Coronary artery (tissue), 2 donors: ENCODE measurements at regions not wholly inside any gene's neighbourhood (a gene's known extent, or its start where the extent isn't known, plus 50 kb on each side); places are given as distances from the start of the nearest gene placed in this dataset.
"Not testable (repeated sequence)": the region's sequence is repeated elsewhere in the genome, so short reads cannot be mapped to it uniquely, and the experiment has no call there.

ENCODE experiments used
- DNase-seq: peaks from one replicate; pipeline ENCODE4 v3.0.0-alpha.2; 2017; ENCODE audit warnings: low spot score
- H3K27ac ChIP-seq, 2 donors: fragments of 200-600 bp; sonication (generic); one replicate each; pipeline ENCODE4 v1.5.1; 2016 to 2019
- H3K4me3 ChIP-seq: fragments of 200-600 bp; sonication (generic); 2 replicates; pipeline ENCODE4 v1.5.1; 2016; ENCODE audit warnings: mild to moderate bottlenecking, moderate library complexity
- CTCF ChIP-seq: fragments of 200-600 bp; sonication (generic); IDR thresholded peaks from one replicate; pipeline ENCODE4 v1.5.1; 2019; ENCODE audit warnings: antibody characterized with exemption

- no peak overlapping the region for H3K27ac ChIP-seq
- no peak for TF ChIP-seq CTCF
- no peak overlapping the region for H3K4me3 ChIP-seq
- DNase-seq: no peak
These were observed 52.5 kb upstream of the RESF1 start for GRCh38 chr12:31906557-31907301.

GRCh38 chr12:31903025-31903424 is 56.2 kb upstream of the RESF1 start:
- no peak for DNase-seq
- Histone ChIP-seq H3K4me3 (no peak overlapping the region), H3K27ac (no peak overlapping the region)
- TF ChIP-seq CTCF: no peak

GRCh38 chr12:31900271-31900670 is 58.9 kb upstream of the RESF1 start:
- no peak for TF ChIP-seq CTCF
- H3K27ac ChIP-seq: no peak overlapping the region
- no peak for DNase-seq
- H3K4me3 ChIP-seq: no peak overlapping the region

- no peak overlapping the region for H3K4me3 ChIP-seq
- H3K27ac ChIP-seq: no peak overlapping the region
- TF ChIP-seq CTCF: no peak
- DNase-seq: no peak
These were observed 60.1 kb upstream of the RESF1 start for GRCh38 chr12:31899109-31899508.

GRCh38 chr12:31897781-31898503 is 61.3 kb upstream of the RESF1 start:
- no peak for DNase-seq
- Histone ChIP-seq H3K27ac (peak overlapping the region in 1 of 2 donors; percentile 42), H3K4me3 (no peak overlapping the region)
- TF ChIP-seq CTCF: no peak

GRCh38 chr12:31897092-31897491 is 62.1 kb upstream of the RESF1 start:
- peak overlapping the region in 1 of 2 donors; percentile 49 for H3K27ac ChIP-seq
- H3K4me3 ChIP-seq, DNase-seq: not testable (repeated sequence)

- H3K27ac ChIP-seq: peak overlapping the region in 1 of 2 donors; percentile 26
- TF ChIP-seq CTCF: no peak
- no peak overlapping the region for H3K4me3 ChIP-seq
- DNase-seq: no peak
These were observed 62.6 kb upstream of the RESF1 start for GRCh38 chr12:31896514-31897039.
